HepG2 (cell line): ENCODE measurements at regions not wholly inside any gene's neighbourhood (a gene's known extent, or its start where the extent isn't known, plus 50 kb on each side); places are given as distances from the start of the nearest gene placed in this dataset.

ENCODE experiments used
- DPF2 ChIP-seq: sonication (generic); formaldehyde crosslinking; IDR thresholded peaks from 2 replicates; pipeline ENCODE4 v1.4.0; 2020; ENCODE audit warnings: mild to moderate bottlenecking, low read depth, missing genetic modification reagents, borderline replicate concordance
- GATAD1 ChIP-seq: IDR thresholded peaks from 2 replicates; pipeline ENCODE4 v1.6.1; 2016; ENCODE audit warnings: missing genetic modification reagents, missing compliant biosample characterization
- IRF2 ChIP-seq: IDR thresholded peaks from 2 replicates; pipeline ENCODE4 v1.6.1; 2018; ENCODE audit warnings: missing genetic modification reagents, missing compliant biosample characterization
- NCOA1 ChIP-seq: sonication (generic); formaldehyde crosslinking; IDR thresholded peaks from 2 replicates; pipeline ENCODE4 v1.9.0; 2021; ENCODE audit warnings: missing genetic modification reagents
- NFIC ChIP-seq: IDR thresholded peaks from 2 replicates; pipeline ENCODE4 v1.6.1; 2012; ENCODE audit warnings: mild to moderate bottlenecking, low read length, inconsistent platforms
- NKX3-1 ChIP-seq: sonication (generic); formaldehyde crosslinking; IDR thresholded peaks from 2 replicates; pipeline ENCODE4 v1.5.0; 2020; ENCODE audit warnings: missing genetic modification reagents
- TFE3 ChIP-seq: IDR thresholded peaks from 2 replicates; pipeline ENCODE4 v1.6.1; 2016
- ZBED4 ChIP-seq: sonication (generic); formaldehyde crosslinking; IDR thresholded peaks from 2 replicates; pipeline ENCODE4 v1.4.0; 2020; ENCODE audit warnings: missing genetic modification reagents, borderline replicate concordance
- ZKSCAN8 ChIP-seq: IDR thresholded peaks from 2 replicates; pipeline ENCODE4 v1.6.1; 2016; ENCODE audit warnings: borderline replicate concordance, missing genetic modification reagents, missing compliant biosample characterization
- ZNF558 ChIP-seq: sonication (generic); formaldehyde crosslinking; IDR thresholded peaks from 2 replicates; pipeline ENCODE4 v1.9.0; 2022; ENCODE audit warnings: mild to moderate bottlenecking, missing genetic modification reagents, borderline replicate concordance
- ZNF607 ChIP-seq: sonication (generic); formaldehyde crosslinking; IDR thresholded peaks from 2 replicates; pipeline ENCODE4 v1.5.1; 2020; ENCODE audit warnings: missing genetic modification reagents, mild to moderate bottlenecking, borderline replicate concordance
- ZNF672 ChIP-seq: sonication (generic); formaldehyde crosslinking; IDR thresholded peaks from 2 replicates; pipeline ENCODE4 v1.8.1; 2022; ENCODE audit warnings: missing genetic modification reagents
- ZNF788 ChIP-seq: sonication (generic); formaldehyde crosslinking; IDR thresholded peaks from 2 replicates; pipeline ENCODE4 v1.5.0; 2020; ENCODE audit warnings: mild to moderate bottlenecking, missing genetic modification reagents, borderline replicate concordance
- TF ChIP-seq, protein P1 (sequence below): sonication (generic); formaldehyde crosslinking; IDR thresholded peaks from 2 replicates; pipeline ENCODE4 v1.9.0; 2022; ENCODE audit warnings: low read depth, missing genetic modification reagents
- TF ChIP-seq, protein P2 (sequence below): sonication (generic); formaldehyde crosslinking; IDR thresholded peaks from 2 replicates; pipeline ENCODE4 v1.9.0; 2021; ENCODE audit warnings: missing genetic modification reagents, borderline replicate concordance
- TF ChIP-seq, protein P3 (sequence below): sonication (generic); formaldehyde crosslinking; IDR thresholded peaks from 2 replicates; pipeline ENCODE4 v1.4.0; 2020; ENCODE audit warnings: missing genetic modification reagents

- TF ChIP-seq ZBED4 = no peak
- peak; percentile 43; the same call in 1 of the 2 replicates for TF ChIP-seq DPF2
- TF ChIP-seq ZNF672 (CRISPR knock-in tag) = no peak
- TF ChIP-seq, protein P1, sequence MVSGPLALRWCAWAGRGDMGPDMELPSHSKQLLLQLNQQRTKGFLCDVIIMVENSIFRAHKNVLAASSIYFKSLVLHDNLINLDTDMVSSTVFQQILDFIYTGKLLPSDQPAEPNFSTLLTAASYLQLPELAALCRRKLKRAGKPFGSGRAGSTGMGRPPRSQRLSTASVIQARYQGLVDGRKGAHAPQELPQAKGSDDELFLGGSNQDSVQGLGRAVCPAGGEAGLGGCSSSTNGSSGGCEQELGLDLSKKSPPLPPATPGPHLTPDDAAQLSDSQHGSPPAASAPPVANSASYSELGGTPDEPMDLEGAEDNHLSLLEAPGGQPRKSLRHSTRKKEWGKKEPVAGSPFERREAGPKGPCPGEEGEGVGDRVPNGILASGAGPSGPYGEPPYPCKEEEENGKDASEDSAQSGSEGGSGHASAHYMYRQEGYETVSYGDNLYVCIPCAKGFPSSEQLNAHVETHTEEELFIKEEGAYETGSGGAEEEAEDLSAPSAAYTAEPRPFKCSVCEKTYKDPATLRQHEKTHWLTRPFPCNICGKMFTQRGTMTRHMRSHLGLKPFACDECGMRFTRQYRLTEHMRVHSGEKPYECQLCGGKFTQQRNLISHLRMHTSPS = no peak
- TF ChIP-seq NKX3-1 (CRISPR knock-in tag) = no peak; the same call in 1 of the 2 replicates
- no peak for TF ChIP-seq ZNF607 (CRISPR knock-in tag)
- TF ChIP-seq, protein P2, sequence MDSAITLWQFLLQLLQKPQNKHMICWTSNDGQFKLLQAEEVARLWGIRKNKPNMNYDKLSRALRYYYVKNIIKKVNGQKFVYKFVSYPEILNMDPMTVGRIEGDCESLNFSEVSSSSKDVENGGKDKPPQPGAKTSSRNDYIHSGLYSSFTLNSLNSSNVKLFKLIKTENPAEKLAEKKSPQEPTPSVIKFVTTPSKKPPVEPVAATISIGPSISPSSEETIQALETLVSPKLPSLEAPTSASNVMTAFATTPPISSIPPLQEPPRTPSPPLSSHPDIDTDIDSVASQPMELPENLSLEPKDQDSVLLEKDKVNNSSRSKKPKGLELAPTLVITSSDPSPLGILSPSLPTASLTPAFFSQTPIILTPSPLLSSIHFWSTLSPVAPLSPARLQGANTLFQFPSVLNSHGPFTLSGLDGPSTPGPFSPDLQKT (CRISPR knock-in tag) = no peak
- TF ChIP-seq GATAD1 (CRISPR knock-in tag) = no peak
- peak; percentile 80; the same call in 1 of the 2 replicates for TF ChIP-seq NFIC
- TF ChIP-seq ZNF558 (CRISPR knock-in tag) = no peak
- 0 out of 2 replicates have a peak, but pooled peaks have one; percentile 45 for TF ChIP-seq TFE3 (CRISPR knock-in tag)
- TF ChIP-seq, protein P3, sequence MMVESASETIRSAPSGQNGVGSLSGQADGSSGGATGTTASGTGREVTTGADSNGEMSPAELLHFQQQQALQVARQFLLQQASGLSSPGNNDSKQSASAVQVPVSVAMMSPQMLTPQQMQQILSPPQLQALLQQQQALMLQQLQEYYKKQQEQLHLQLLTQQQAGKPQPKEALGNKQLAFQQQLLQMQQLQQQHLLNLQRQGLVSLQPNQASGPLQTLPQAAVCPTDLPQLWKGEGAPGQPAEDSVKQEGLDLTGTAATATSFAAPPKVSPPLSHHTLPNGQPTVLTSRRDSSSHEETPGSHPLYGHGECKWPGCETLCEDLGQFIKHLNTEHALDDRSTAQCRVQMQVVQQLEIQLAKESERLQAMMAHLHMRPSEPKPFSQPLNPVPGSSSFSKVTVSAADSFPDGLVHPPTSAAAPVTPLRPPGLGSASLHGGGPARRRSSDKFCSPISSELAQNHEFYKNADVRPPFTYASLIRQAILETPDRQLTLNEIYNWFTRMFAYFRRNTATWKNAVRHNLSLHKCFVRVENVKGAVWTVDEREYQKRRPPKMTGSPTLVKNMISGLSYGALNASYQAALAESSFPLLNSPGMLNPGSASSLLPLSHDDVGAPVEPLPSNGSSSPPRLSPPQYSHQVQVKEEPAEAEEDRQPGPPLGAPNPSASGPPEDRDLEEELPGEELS = peak; percentile 86
- TF ChIP-seq ZKSCAN8 (CRISPR knock-in tag) = peak; percentile 37; the same call in 1 of the 2 replicates
- TF ChIP-seq ZNF788 = peak; percentile 67; the same call in 1 of the 2 replicates
- TF ChIP-seq NCOA1 (CRISPR knock-in tag) = peak; percentile 43; the same call in 1 of the 2 replicates
- TF ChIP-seq IRF2 = peak; percentile 43
Observed at GRCh38 chr1:213492161-213493041, 441.4 kb downstream of the RPS6KC1 start (continued).
